Nephron progenitor cell (in vitro differentiated cells): ENCODE measurements at regions not wholly inside any gene's neighbourhood (a gene's known extent, or its start where the extent isn't known, plus 50 kb on each side); places are given as distances from the start of the nearest gene placed in this dataset.

Experiments used
- DNase-seq: peaks from one replicate; pipeline ENCODE4 v3.0.0; 2021
- H3K27ac Mint-ChIP-seq: 2 replicates; pipeline ENCODE4 v1.8.0; 2021; ENCODE audit warnings: mild to moderate bottlenecking, moderate library complexity, mixed read lengths
- H3K27me3 Mint-ChIP-seq: 2 replicates; pipeline ENCODE4 v1.8.0; 2021; ENCODE audit warnings: mild to moderate bottlenecking, low read depth, mixed read lengths; ENCODE audit not compliant: poor library complexity
- H3K36me3 Mint-ChIP-seq: 2 replicates; pipeline ENCODE4 v1.8.0; 2021; ENCODE audit warnings: low read depth, mixed read lengths
- H3K4me1 Mint-ChIP-seq: 2 replicates; pipeline ENCODE4 v1.8.0; 2021; ENCODE audit warnings: mixed read lengths
- H3K4me3 Mint-ChIP-seq: 2 replicates; pipeline ENCODE4 v1.8.0; 2021; ENCODE audit warnings: mild to moderate bottlenecking, moderate library complexity, mixed read lengths
- H3K9me3 Mint-ChIP-seq: 2 replicates; pipeline ENCODE4 v1.8.0; 2021; ENCODE audit warnings: mild to moderate bottlenecking, moderate library complexity, mixed read lengths
- TF ChIP-seq, protein P1 (sequence below): fragments of 200-600 bp; sonication (generic); IDR thresholded peaks from 2 replicates; pipeline ENCODE4 v1.5.0; 2021; ENCODE audit warnings: antibody characterized with exemption

DNA sequence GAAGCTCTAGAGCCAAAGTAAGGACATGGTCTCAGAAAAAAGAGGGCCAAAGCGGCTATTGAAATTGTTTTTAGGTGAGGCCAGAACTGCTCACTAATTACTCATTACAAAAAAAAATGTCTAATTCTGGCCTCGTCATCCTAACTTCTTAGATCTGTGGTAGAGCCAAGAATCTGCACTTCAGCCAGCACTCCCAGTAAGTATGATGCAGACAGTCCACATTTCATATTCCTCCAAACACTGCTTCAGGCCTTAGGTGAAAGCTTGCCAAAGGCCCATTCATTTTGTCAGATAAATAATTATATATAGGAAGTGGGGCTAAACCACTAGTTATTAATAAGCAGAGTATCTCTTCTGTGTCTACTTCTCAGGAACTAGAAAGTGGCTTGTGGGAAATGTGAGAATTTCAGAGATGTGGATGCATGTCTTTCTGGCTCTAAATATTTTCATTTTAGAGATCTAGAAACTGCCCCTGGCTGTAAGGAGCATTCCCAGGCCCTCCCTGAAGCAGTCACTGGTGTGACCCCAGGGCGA lies 554.0 kb downstream of the TLE4 start:
- TF ChIP-seq, protein P1, sequence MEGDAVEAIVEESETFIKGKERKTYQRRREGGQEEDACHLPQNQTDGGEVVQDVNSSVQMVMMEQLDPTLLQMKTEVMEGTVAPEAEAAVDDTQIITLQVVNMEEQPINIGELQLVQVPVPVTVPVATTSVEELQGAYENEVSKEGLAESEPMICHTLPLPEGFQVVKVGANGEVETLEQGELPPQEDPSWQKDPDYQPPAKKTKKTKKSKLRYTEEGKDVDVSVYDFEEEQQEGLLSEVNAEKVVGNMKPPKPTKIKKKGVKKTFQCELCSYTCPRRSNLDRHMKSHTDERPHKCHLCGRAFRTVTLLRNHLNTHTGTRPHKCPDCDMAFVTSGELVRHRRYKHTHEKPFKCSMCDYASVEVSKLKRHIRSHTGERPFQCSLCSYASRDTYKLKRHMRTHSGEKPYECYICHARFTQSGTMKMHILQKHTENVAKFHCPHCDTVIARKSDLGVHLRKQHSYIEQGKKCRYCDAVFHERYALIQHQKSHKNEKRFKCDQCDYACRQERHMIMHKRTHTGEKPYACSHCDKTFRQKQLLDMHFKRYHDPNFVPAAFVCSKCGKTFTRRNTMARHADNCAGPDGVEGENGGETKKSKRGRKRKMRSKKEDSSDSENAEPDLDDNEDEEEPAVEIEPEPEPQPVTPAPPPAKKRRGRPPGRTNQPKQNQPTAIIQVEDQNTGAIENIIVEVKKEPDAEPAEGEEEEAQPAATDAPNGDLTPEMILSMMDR = no peak
- Mint-ChIP-seq H3K36me3 (no peaks in the 10 kb centered on the region), H3K9me3 (no peaks in the 10 kb centered on the region), H3K27me3 (peaks cover 3% of the 10 kb centered on the region), H3K27ac (no peak overlapping the region), H3K4me1 (peaks cover 10% of the 10 kb centered on the region), H3K4me3 (no peak overlapping the region)
- no peak for DNase-seq

DNA sequence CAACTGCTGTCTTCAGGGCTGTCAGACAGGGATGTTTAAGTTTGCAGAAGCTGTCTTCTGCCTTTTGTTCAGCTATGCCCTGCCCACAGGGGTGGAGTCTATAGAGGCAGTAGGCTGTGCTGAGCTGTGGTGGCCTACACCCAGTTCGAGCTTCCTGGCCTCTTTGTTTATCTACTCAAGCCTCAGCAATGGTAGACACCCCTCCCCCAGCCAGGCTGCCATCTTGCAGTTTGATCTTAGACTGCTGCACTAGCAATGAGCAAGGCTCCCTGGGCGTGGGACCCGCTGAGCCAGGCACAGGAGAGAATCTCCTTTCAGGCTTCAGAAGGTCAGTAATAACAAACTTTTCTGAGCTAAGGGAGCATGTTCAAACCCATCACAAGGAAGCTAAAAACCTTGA lies 545.3 kb downstream of the TLE4 start:
- Mint-ChIP-seq H3K9me3 (peaks cover 37% of the 10 kb centered on the region), H3K27me3 (peaks cover 5% of the 10 kb centered on the region), H3K36me3 (peaks cover 15% of the 10 kb centered on the region), H3K4me3 (no peak overlapping the region), H3K4me1 (no peaks in the 10 kb centered on the region), H3K27ac (no peak overlapping the region)
- no peak for DNase-seq
- TF ChIP-seq, protein P1 = no peak

DNA sequence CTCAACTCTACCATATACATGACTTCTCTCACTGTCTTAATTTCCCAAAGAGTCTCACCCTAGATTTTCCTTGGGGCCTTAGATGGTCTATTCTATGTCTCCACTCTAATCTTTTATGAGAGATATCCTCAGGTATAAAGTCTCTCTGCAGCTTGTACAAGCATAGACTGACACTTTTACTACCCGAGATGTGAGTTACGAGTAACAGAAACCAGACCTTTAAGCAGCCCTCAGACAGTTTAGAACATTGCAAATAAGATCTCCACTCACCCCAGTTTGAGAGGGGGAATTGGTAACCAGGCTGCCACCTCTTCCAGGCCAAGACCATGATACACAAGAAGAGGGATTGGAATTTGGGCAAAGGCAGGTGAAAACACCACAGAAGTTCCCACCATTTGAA lies 542.5 kb downstream of the TLE4 start:
- no peak for DNase-seq
- H3K27ac Mint-ChIP-seq = peak overlapping the region; percentile 20
- TF ChIP-seq, protein P1 = no peak

DNA sequence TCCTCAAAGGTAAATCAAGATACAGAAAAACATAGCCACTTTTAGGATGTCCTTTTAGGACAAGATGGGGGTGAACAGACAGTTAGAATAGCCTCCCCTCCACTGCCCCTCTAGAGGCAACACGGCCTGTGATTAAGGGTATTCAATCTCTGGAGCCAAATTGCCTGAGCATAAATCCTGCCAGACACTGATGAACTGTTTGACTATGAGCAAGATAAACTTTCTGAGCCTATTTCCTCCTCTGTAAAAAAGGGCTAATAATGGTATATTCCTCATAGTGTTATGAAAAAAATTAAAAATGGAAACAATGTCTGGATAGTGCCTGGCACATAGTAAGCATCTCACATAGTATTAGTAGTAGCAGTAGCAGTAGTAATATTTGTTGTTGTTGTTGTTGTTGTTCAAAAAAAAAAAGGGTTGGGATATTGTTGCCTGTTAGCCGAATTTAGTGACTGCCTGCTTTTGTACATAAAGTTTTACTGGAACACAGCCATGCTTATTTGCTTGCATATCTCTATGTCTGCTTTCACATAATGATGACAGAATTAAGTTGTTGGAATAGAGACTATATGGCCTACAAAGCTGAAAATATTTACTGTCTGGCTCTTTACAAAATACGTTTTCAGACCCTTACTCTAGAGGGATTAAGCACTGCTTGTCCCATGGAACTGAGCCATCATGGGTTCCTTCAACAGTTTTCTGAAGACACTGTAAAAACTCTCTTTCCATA lies 536.3 kb downstream of the TLE4 start:
- Mint-ChIP-seq H3K4me1 (peaks cover 6% of the 10 kb centered on the region), H3K4me3 (no peak overlapping the region), H3K36me3 (no peaks in the 10 kb centered on the region), H3K27me3 (no peaks in the 10 kb centered on the region), H3K9me3 (peaks cover 10% of the 10 kb centered on the region), H3K27ac (no peak overlapping the region)
- DNase-seq = no peak
- TF ChIP-seq, protein P1 = no peak

More for the DNA sequence above, 542.5 kb downstream of the TLE4 start:
- Mint-ChIP-seq H3K4me3 (no peak overlapping the region), H3K36me3 (peaks cover 15% of the 10 kb centered on the region), H3K4me1 (no peaks in the 10 kb centered on the region), H3K27me3 (peaks cover 5% of the 10 kb centered on the region), H3K9me3 (peaks cover 39% of the 10 kb centered on the region)

DNA sequence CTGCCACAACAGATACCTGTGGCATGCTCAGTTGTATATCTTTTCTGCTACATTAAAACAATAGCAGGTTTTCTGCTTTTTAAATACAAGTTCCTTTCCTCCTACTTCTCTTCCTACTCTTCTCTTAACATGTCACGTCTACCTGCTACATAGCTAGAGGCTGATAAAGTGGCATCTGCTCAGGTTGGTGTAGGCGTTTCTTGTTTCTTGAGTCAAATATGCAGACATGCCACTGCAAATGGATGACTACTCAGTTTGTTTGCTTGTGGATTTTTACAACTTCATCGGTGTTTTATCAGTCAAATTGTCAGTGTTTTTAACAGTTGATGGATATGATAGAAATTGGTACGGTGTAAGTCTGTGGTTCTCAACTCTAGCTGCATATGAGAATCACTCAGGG lies 525.7 kb downstream of the TLE4 start:
- DNase-seq = no peak
- no peaks in the 10 kb centered on the region for H3K27me3 Mint-ChIP-seq
- H3K27ac Mint-ChIP-seq = no peak overlapping the region
- H3K36me3 Mint-ChIP-seq = no peaks in the 10 kb centered on the region
- no peaks in the 10 kb centered on the region for H3K9me3 Mint-ChIP-seq
- H3K4me3 Mint-ChIP-seq = no peak overlapping the region
- TF ChIP-seq, protein P1 = no peak
- H3K4me1 Mint-ChIP-seq = no peaks in the 10 kb centered on the region
